Caco-2 (cell line): ENCODE measurements at regions not wholly inside any gene's neighbourhood (a gene's known extent, or its start where the extent isn't known, plus 50 kb on each side); places are given as distances from the start of the nearest gene placed in this dataset.

Source experiments
- BruUV-seq: library from RNA; stranded (reverse); fragments of 400-500 nt; replicated peaks from 2 replicates; lab custom pipeline; 2021; lab: Mats Ljungman, UMichigan
- CTCF ChIA-PET: fragments of 300-600 bp; sonication (Branson Sonifier 250); formaldehyde crosslinking; loops from one replicate; lab custom pipeline; 2022; ENCODE audit warnings: antibody characterized with exemption; lab: Charles Lee
- POLR2A ChIA-PET: fragments of 300-600 bp; sonication (Branson Sonifier 250); formaldehyde crosslinking; loops from one replicate; lab custom pipeline; 2022; ENCODE audit warnings: antibody characterized with exemption; lab: Charles Lee
- DNase-seq, 2 experiments: peaks; one replicate each; pipeline versions ENCODE4 v3.0.0 to v3.0.0-alpha.2; 2020 to 2022
- H3K27me3 ChIP-seq: replicated peaks from 2 replicates; pipeline ENCODE4 v1.6.0; 2011; ENCODE audit warnings: low read length; ENCODE audit not compliant: control insufficient read depth, insufficient read depth
- H3K36me3 ChIP-seq: 2 replicates; pipeline ENCODE4 v1.5.1; 2011; ENCODE audit warnings: low read length; ENCODE audit not compliant: control insufficient read depth, insufficient read depth
- H3K4me1 ChIP-seq: fragments of 250-450 bp; sonication (Bioruptor Pico); 2 replicates; pipeline ENCODE4 v1.5.1; 2020; ENCODE audit warnings: mild to moderate bottlenecking
- H3K4me3 ChIP-seq: 2 replicates; pipeline ENCODE4 v1.5.1; 2011; ENCODE audit warnings: low read depth, mild to moderate bottlenecking, control low read depth, low read length
- H3K9me3 ChIP-seq: fragments of 250-450 bp; sonication (Bioruptor Pico); 2 replicates; pipeline ENCODE4 v1.5.1; 2020; ENCODE audit warnings: mild to moderate bottlenecking, moderate library complexity
- H3K27ac Mint-ChIP-seq: one replicate; pipeline ENCODE4 v1.8.0; 2022; ENCODE audit warnings: mixed read lengths; ENCODE audit not compliant: unreplicated experiment
- H3K27me3 Mint-ChIP-seq: one replicate; pipeline ENCODE4 v1.8.0; 2022; ENCODE audit warnings: mixed read lengths; ENCODE audit not compliant: insufficient read depth, unreplicated experiment
- H3K36me3 Mint-ChIP-seq: one replicate; pipeline ENCODE4 v1.8.0; 2022; ENCODE audit warnings: mild to moderate bottlenecking, mixed read lengths; ENCODE audit not compliant: insufficient read depth, unreplicated experiment
- H3K4me1 Mint-ChIP-seq: one replicate; pipeline ENCODE4 v1.8.0; 2022; ENCODE audit warnings: low read depth, mixed read lengths; ENCODE audit not compliant: unreplicated experiment
- H3K4me3 Mint-ChIP-seq: one replicate; pipeline ENCODE4 v1.8.0; 2022; ENCODE audit warnings: mild to moderate bottlenecking, moderate library complexity, mixed read lengths; ENCODE audit not compliant: unreplicated experiment
- H3K9me3 Mint-ChIP-seq: one replicate; pipeline ENCODE4 v1.8.0; 2022; ENCODE audit warnings: mixed read lengths; ENCODE audit not compliant: unreplicated experiment
- CTCF ChIP-seq, 2 experiments: fragments of 200-600 bp in 1 of 2; IDR thresholded peaks; 1 replicate in 1 of 2; 2 replicates in 1 of 2; pipeline versions ENCODE4 v1.5.1 to v1.8.0; 2011 to 2022; ENCODE audit warnings: antibody characterized with exemption in 1 of 2, control low read depth in 1 of 2, inconsistent platforms in 1 of 2, low read depth in 1 of 2, low read length in 1 of 2, mild to moderate bottlenecking in 1 of 2, moderate library complexity in 1 of 2; ENCODE audit not compliant: insufficient read depth in 1 of 2, severe bottlenecking in 1 of 2, unreplicated experiment in 1 of 2
- intact Hi-C: fragments of 100-400 bp; cut with micrococcal nuclease; formaldehyde crosslinking; loops from one replicate; pipeline ENCODE4 v1.10.0; 2022; ENCODE audit not compliant: unreplicated experiment

DNA sequence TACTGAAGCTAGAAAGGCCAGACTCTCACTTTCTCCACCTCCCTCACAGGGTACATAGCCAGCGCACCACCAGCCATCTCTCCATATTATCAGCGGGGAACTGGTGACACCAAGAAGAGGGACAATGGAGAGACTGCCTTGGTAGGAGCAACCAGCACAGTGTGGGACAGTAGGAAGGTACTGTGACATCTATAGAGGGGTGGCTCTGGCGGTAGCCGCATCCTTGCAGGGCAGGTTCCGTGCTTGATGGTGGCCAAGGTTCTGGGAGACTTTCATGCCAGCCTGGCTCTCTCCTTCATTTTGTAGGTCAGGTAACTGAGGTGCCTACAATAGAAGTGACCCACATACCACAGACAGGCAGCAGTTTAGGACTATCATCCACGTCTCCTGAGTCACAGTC lies 65.5 kb upstream of the SMIM23 start:
- BruUV-seq, result no TSS peak
- Histone ChIP-seq H3K36me3 (no peaks in the 10 kb centered on the region), H3K9me3 (no peaks in the 10 kb centered on the region), H3K27me3 (peaks cover 5% of the 10 kb centered on the region; the same call in 1 of the 2 replicates), H3K4me1 (no peaks in the 10 kb centered on the region), H3K4me3 (no peak overlapping the region)
- intact Hi-C loops, result no loop called here
- H3K27me3 Mint-ChIP-seq, result peaks cover 24% of the 10 kb centered on the region
- no peak overlapping the region for H3K4me3 Mint-ChIP-seq
- no peaks in the 10 kb centered on the region for H3K36me3 Mint-ChIP-seq
- DNase-seq, result no peak
- no peaks in the 10 kb centered on the region for H3K4me1 Mint-ChIP-seq
- ChIA-PET CTCF (no interaction called here), POLR2A (no interaction called here)
- H3K9me3 Mint-ChIP-seq, result no peaks in the 10 kb centered on the region
- no peak for TF ChIP-seq CTCF (IDR thresholded peaks at IDR 0.05; ENCODE audit: insufficient read depth in 1 of 2, low read depth in 1 of 2, low read length in 1 of 2, severe bottlenecking in 1 of 2, unreplicated experiment in 1 of 2)
- no peak overlapping the region for H3K27ac Mint-ChIP-seq

DNA sequence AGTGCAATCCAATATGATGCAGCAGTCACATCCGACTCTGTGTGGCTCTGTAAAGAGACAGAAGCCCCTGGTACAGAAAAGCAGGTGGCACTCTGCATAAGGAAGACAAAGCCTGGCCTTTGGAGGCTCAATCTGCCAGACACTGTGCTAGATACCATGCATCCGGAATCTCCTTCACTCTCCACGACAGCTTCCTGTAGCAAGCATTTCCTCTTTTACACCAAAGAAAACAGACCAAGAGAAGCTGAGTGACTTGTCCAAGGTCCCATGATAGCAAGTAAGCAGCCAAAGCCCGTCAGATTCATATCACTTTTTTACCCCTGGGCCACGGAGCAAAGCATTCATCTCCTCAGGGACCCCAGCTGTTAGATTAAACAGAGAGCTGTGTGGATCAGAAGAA lies 64.2 kb upstream of the SMIM23 start:
- Mint-ChIP-seq H3K4me1 (no peaks in the 10 kb centered on the region), H3K4me3 (no peak overlapping the region), H3K27ac (no peak overlapping the region), H3K27me3 (peaks cover 24% of the 10 kb centered on the region), H3K9me3 (peaks cover 11% of the 10 kb centered on the region), H3K36me3 (no peaks in the 10 kb centered on the region)
- no peak for DNase-seq
- no TSS peak for BruUV-seq
- Histone ChIP-seq H3K9me3 (peaks cover 9% of the 10 kb centered on the region), H3K36me3 (no peaks in the 10 kb centered on the region), H3K27me3 (peaks cover 5% of the 10 kb centered on the region; the same call in 1 of the 2 replicates), H3K4me1 (no peaks in the 10 kb centered on the region), H3K4me3 (no peak overlapping the region)
- ChIA-PET POLR2A (no interaction called here), CTCF (no interaction called here)
- intact Hi-C loops, result no loop called here
- TF ChIP-seq CTCF (IDR thresholded peaks at IDR 0.05; ENCODE audit: insufficient read depth in 1 of 2, low read depth in 1 of 2, low read length in 1 of 2, severe bottlenecking in 1 of 2, unreplicated experiment in 1 of 2), result no peak

- BruUV-seq, result no TSS peak
- no peaks in the 10 kb centered on the region for H3K36me3 ChIP-seq
- H3K4me3 ChIP-seq, result no peak overlapping the region
- peaks cover 4% of the 10 kb centered on the region; the same call in 1 of the 2 replicates for H3K27me3 ChIP-seq
- H3K27me3 Mint-ChIP-seq, result peaks cover 13% of the 10 kb centered on the region
- no peak overlapping the region for H3K4me3 Mint-ChIP-seq
- intact Hi-C loops, result no loop called here
- peaks cover 25% of the 10 kb centered on the region for H3K9me3 ChIP-seq
- H3K27ac Mint-ChIP-seq, result no peak overlapping the region
- no peaks in the 10 kb centered on the region for H3K4me1 Mint-ChIP-seq
- CTCF ChIA-PET, result no interaction called here
- TF ChIP-seq CTCF (IDR thresholded peaks at IDR 0.05; ENCODE audit: insufficient read depth in 1 of 2, low read depth in 1 of 2, low read length in 1 of 2, severe bottlenecking in 1 of 2, unreplicated experiment in 1 of 2), result no peak
- DNase-seq, result no peak
- H3K36me3 Mint-ChIP-seq, result no peaks in the 10 kb centered on the region
- H3K9me3 Mint-ChIP-seq, result peaks cover 33% of the 10 kb centered on the region
- H3K4me1 ChIP-seq, result no peaks in the 10 kb centered on the region
- POLR2A ChIA-PET, result no interaction called here
These were observed 61.0 kb upstream of the SMIM23 start for GRCh38 chr5:171724468-171725204.
